GM18499 (cell line): ENCODE measurements at regions not wholly inside any gene's neighbourhood (a gene's known extent, or its start where the extent isn't known, plus 50 kb on each side); places are given as distances from the start of the nearest gene placed in this dataset.

Experiments used
- ATAC-seq: cut with Tn5 transposase; IDR thresholded peaks from one replicate; pipeline ENCODE4 v1.9.1; 2021; ENCODE audit warnings: moderate number of reproducible peaks; ENCODE audit not compliant: insufficient read depth, unreplicated experiment

- no peak for ATAC-seq
Measured at GRCh38 chr7:35356495-35356894, 102.6 kb upstream of the TBX20 start.

- ATAC-seq: no peak
Measured at GRCh38 chr7:35355911-35356310, 102.0 kb upstream of the TBX20 start.

GRCh38 chr7:35355199-35355598, 101.3 kb upstream of the TBX20 start:
- ATAC-seq: no peak

- no peak for ATAC-seq
Measured at GRCh38 chr7:35353481-35353880, 99.6 kb upstream of the TBX20 start.

- no peak for ATAC-seq
Measured at GRCh38 chr7:35351466-35351865, 97.6 kb upstream of the TBX20 start.

- no peak for ATAC-seq
Measured at GRCh38 chr7:35348611-35349400, 94.9 kb upstream of the TBX20 start.

GRCh38 chr7:35342786-35343185, 88.9 kb upstream of the TBX20 start:
- no peak for ATAC-seq

- no peak for ATAC-seq
Measured at GRCh38 chr7:35339811-35340210, 85.9 kb upstream of the TBX20 start.

GRCh38 chr7:35336444-35336843, 82.5 kb upstream of the TBX20 start:
- ATAC-seq: no peak

- ATAC-seq: no peak
Measured at GRCh38 chr7:35334506-35334905, 80.6 kb upstream of the TBX20 start.

GRCh38 chr7:35333265-35333664, 79.4 kb upstream of the TBX20 start:
- no peak for ATAC-seq

GRCh38 chr7:35331730-35332678, 78.1 kb upstream of the TBX20 start:
- ATAC-seq: no peak

- no peak for ATAC-seq
Measured at GRCh38 chr7:35329026-35329425, 75.1 kb upstream of the TBX20 start.

- no peak for ATAC-seq
Measured at GRCh38 chr7:35319606-35320005, 65.7 kb upstream of the TBX20 start.

GRCh38 chr7:35316549-35316948, 62.6 kb upstream of the TBX20 start:
- ATAC-seq: no peak

- no peak for ATAC-seq
Measured at GRCh38 chr7:35315517-35315916, 61.6 kb upstream of the TBX20 start.

- ATAC-seq: no peak
Measured at GRCh38 chr7:35314354-35314753, 60.5 kb upstream of the TBX20 start.

GRCh38 chr7:35313575-35313974, 59.7 kb upstream of the TBX20 start:
- no peak for ATAC-seq
